Smooth muscle cell (in vitro differentiated cells): ENCODE measurements at regions not wholly inside any gene's neighbourhood (a gene's known extent, or its start where the extent isn't known, plus 50 kb on each side); places are given as distances from the start of the nearest gene placed in this dataset.
A peak's percentile ranks its signal among the peaks of the same experiment; 100 is the strongest.

Experiments used
- DNase-seq: peaks from one replicate; lab custom pipeline; 2025; ENCODE audit not compliant: unreplicated experiment; lab: John Stamatoyannopoulos, UW
- H2AFZ ChIP-seq: fragments of 200-600 bp; sonication (generic); 2 replicates; pipeline ENCODE4 v1.6.0; 2016; ENCODE audit warnings: antibody characterized with exemption, low read depth, mild to moderate bottlenecking
- H3F3A ChIP-seq: fragments of 200-600 bp; sonication (generic); 2 replicates; pipeline ENCODE4 v1.6.0; 2017; ENCODE audit warnings: antibody characterized with exemption, low read depth
- H3K27ac ChIP-seq: fragments of 200-600 bp; sonication (generic); 2 replicates; pipeline ENCODE4 v1.5.1; 2016; ENCODE audit warnings: low read depth, mild to moderate bottlenecking
- H3K27me3 ChIP-seq: fragments of 200-600 bp; sonication (generic); 2 replicates; pipeline ENCODE4 v1.6.1; 2016; ENCODE audit warnings: low read depth, mild to moderate bottlenecking
- H3K36me3 ChIP-seq: fragments of 200-600 bp; sonication (generic); 2 replicates; pipeline ENCODE4 v1.5.1; 2016; ENCODE audit warnings: low read depth
- H3K4me1 ChIP-seq: fragments of 200-600 bp; sonication (generic); 2 replicates; pipeline ENCODE4 v1.5.1; 2016; ENCODE audit warnings: low read depth
- H3K4me2 ChIP-seq: fragments of 200-600 bp; sonication (generic); 2 replicates; pipeline ENCODE4 v1.6.0; 2016; ENCODE audit warnings: mild to moderate bottlenecking
- H3K4me3 ChIP-seq: fragments of 200-600 bp; sonication (generic); 2 replicates; pipeline ENCODE4 v1.5.1; 2016; ENCODE audit warnings: mild to moderate bottlenecking
- H3K79me2 ChIP-seq: fragments of 200-600 bp; sonication (generic); 2 replicates; pipeline ENCODE4 v1.6.0; 2016; ENCODE audit warnings: low read depth, mild to moderate bottlenecking
- H3K9ac ChIP-seq: fragments of 200-600 bp; sonication (generic); 2 replicates; pipeline ENCODE4 v1.6.0; 2016; ENCODE audit warnings: low read depth
- H3K9me3 ChIP-seq: fragments of 200-600 bp; sonication (generic); replicated peaks from 2 replicates; pipeline ENCODE4 v1.5.1; 2016; ENCODE audit warnings: low read depth
- H4K20me1 ChIP-seq: fragments of 200-600 bp; sonication (generic); 2 replicates; pipeline ENCODE4 v1.6.0; 2016; ENCODE audit warnings: low read depth
- CTCF ChIP-seq: fragments of 200-600 bp; sonication (generic); IDR thresholded peaks from 2 replicates; pipeline ENCODE4 v1.5.1; 2017; ENCODE audit warnings: borderline replicate concordance, mild to moderate bottlenecking, antibody characterized with exemption; ENCODE audit not compliant: insufficient read depth, poor library complexity, severe bottlenecking
- WGBS: methylation state at CpG from one replicate; pipeline ENCODE4 v1.1.7; 2016; ENCODE audit warnings: low lambda C conversion rate; 5-methylcytosine and 5-hydroxymethylcytosine counted together

GRCh38 chr2:187125318-187125717 lies 276.3 kb upstream of the ZSWIM2 start:
- Histone ChIP-seq H3K4me3 (no peak overlapping the region), H3K36me3 (no peaks in the 10 kb centered on the region)
- TF ChIP-seq CTCF = no peak

DNA sequence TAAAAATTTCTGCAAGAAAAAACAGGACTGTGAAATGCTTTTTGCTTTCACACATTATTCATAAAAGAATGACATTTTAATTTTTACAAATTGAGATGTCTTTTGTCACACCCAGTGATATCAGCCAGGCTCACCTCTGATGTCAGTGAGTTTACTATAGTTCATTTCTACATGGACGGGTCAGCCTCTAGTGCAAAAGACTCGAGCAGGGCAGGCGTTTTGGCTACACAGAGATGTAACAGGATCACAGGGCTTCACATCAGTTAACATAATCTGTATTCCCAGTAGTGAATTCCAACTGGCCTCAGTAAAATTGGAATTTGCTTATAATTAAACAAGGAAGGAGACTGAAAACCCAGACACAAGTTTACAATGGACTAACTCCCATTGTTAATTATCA lies 275.6 kb upstream of the ZSWIM2 start:
- no peaks in the 10 kb centered on the region for H4K20me1 ChIP-seq
- H3K4me3 ChIP-seq = no peak overlapping the region
- H2AFZ ChIP-seq = no peak overlapping the region
- no peak overlapping the region for H3K27ac ChIP-seq
- no peaks in the 10 kb centered on the region for H3K36me3 ChIP-seq
- WGBS = 81% methylated on average over 3 of the region's 3 CpGs
- no peak overlapping the region for H3K9ac ChIP-seq
- no peaks in the 10 kb centered on the region for H3K9me3 ChIP-seq
- H3F3A ChIP-seq = no peaks in the 10 kb centered on the region
- H3K4me2 ChIP-seq = no peak overlapping the region
- no peaks in the 10 kb centered on the region for H3K27me3 ChIP-seq
- DNase-seq = no peak
- no peaks in the 10 kb centered on the region for H3K79me2 ChIP-seq
- H3K4me1 ChIP-seq = no peaks in the 10 kb centered on the region
- TF ChIP-seq CTCF = no peak

More at GRCh38 chr2:187125318-187125717, 276.3 kb upstream of the ZSWIM2 start:
- Histone ChIP-seq H2AFZ (no peak overlapping the region), H3K27ac (no peak overlapping the region), H3K9ac (no peak overlapping the region), H3K4me1 (no peaks in the 10 kb centered on the region), H4K20me1 (no peaks in the 10 kb centered on the region), H3F3A (no peaks in the 10 kb centered on the region), H3K27me3 (no peaks in the 10 kb centered on the region), H3K9me3 (no peaks in the 10 kb centered on the region), H3K79me2 (no peaks in the 10 kb centered on the region), H3K4me2 (no peak overlapping the region)
- DNase-seq = no peak

- H4K20me1 ChIP-seq = no peaks in the 10 kb centered on the region
- H3K4me2 ChIP-seq = no peak overlapping the region
- no peak overlapping the region for H3K27ac ChIP-seq
- peak overlapping the region; percentile 55 for H2AFZ ChIP-seq
- no peaks in the 10 kb centered on the region for H3K36me3 ChIP-seq
- H3K27me3 ChIP-seq = peaks cover 1% of the 10 kb centered on the region
- 80% methylated on average over 10 of the region's 10 CpGs for WGBS
- H3K4me1 ChIP-seq = no peaks in the 10 kb centered on the region
- H3K9ac ChIP-seq = no peak overlapping the region
- no peaks in the 10 kb centered on the region for H3K79me2 ChIP-seq
- H3F3A ChIP-seq = no peaks in the 10 kb centered on the region
- no peak for TF ChIP-seq CTCF
- H3K4me3 ChIP-seq = no peak overlapping the region
- H3K9me3 ChIP-seq = no peaks in the 10 kb centered on the region
- no peak for DNase-seq
Observed at GRCh38 chr2:187118331-187119099, 269.5 kb upstream of the ZSWIM2 start.

DNA sequence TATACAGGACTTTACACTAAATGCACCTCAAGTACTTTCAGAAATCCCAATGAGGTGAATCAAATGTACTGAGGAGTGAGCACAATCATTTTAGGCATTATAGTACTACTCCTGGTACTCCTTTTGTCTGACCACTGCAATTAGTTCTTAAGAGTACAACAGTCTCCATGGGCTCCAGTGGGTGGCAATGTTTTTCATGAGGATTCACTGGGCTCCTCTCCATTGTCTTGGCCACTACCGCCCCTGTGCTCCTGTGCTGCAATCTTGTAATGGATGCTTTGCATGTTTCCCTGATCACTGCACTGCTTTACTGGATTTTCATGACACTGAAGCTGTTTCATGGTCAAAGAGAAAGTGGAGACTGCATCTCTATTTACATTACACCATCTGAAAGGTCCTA lies 268.5 kb upstream of the ZSWIM2 start:
- Histone ChIP-seq H3K9me3 (no peaks in the 10 kb centered on the region), H2AFZ (peak overlapping the region; percentile 55), H4K20me1 (no peaks in the 10 kb centered on the region), H3K9ac (no peak overlapping the region), H3K36me3 (no peaks in the 10 kb centered on the region), H3K27me3 (peaks cover 3% of the 10 kb centered on the region), H3K27ac (no peak overlapping the region), H3K4me2 (no peak overlapping the region), H3F3A (no peaks in the 10 kb centered on the region), H3K4me3 (no peak overlapping the region), H3K4me1 (no peaks in the 10 kb centered on the region), H3K79me2 (no peaks in the 10 kb centered on the region)
- no peak for TF ChIP-seq CTCF
- DNase-seq = no peak
- 48% methylated on average over 1 of the region's 1 CpG for WGBS
